ENCODE measurements at regions not wholly inside any gene's neighbourhood (a gene's known extent, or its start where the extent isn't known, plus 50 kb on each side); places are given as distances from the start of the nearest gene placed in this dataset.
"Not testable (repeated sequence)": the region's sequence is repeated elsewhere in the genome, so short reads cannot be mapped to it uniquely, and the experiment has no call there.

DNA sequence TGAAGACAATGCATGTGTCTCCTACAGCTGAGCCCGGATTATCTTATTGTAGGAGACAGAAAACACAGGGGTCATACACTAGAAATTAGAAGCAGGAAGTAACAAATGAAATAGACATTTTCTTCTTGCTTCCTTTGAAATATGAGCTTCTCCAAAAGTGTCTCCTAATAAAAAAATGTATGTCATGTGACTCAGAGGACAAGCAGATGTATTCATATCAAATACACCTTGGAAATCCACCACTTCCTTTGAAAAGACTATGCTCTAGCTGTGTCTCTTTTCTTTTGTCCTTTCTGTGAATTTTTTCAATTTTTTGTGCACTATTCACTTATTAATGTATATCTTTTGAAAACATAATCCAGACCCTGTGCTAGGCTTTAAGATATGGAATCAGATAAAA, 1906.2 kb downstream of the C4orf33 start:
- DNase-seq (ENCODE audit: low read depth) (no peak), FAIRE-seq (no peak)
- H3K4me3 ChIP-seq (ENCODE audit: low read depth, low read length): no peak overlapping the region
- no peaks in the 10 kb centered on the region for H3K36me3 ChIP-seq (ENCODE audit: control insufficient read depth, insufficient read depth, low read length)
- no peak for TF ChIP-seq CTCF (IDR thresholded peaks at IDR 0.05; ENCODE audit: insufficient read depth, low read length, severe bottlenecking)
- H3K27me3 ChIP-seq (ENCODE audit: control insufficient read depth, insufficient read depth, low read length): no peaks in the 10 kb centered on the region

DNA sequence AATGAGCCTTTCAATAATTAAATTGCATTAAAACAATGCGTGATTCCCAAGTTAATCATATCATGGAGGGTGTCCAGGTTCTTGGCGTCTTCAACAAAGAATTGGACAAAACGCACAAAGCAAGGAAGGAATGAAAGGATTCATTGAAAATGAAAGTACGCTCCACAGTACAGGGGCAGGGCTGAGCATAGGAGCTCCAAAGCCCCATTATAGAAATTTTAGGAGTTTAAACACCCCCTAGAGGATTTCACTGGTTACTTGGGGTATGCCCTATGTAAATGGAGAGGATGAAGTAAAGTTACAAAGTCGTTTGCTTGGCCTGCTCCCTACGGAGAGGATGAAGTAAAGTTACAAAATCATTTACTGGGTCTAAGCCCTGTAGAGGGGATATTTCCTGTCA, 1910.4 kb downstream of the C4orf33 start:
- no peak for FAIRE-seq

DNA sequence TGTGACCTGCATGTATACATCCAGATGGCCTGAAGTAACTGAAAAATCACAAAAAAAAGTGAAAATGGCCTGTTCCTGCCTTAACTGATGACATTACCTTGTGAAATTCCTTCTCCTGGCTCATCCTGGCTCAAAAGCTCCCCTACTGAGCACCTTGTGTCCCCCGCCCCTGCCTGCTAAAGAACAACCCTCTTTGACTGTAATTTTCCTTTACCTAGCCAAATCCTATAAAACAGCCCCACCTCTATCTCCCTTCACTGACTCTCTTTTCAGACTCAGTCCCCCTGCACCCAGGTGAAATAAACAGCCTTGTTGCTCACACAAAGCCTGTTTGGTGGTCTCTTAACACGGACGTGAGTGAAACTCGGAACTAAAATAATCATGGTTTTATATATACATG, 1916.0 kb downstream of the C4orf33 start:
- FAIRE-seq: not testable (repeated sequence)

More for the DNA sequence above, 1910.4 kb downstream of the C4orf33 start:
- no peak overlapping the region for H3K4me3 ChIP-seq (ENCODE audit: low read depth, low read length)
- no peaks in the 10 kb centered on the region for H3K27me3 ChIP-seq (ENCODE audit: control insufficient read depth, insufficient read depth, low read length)
- no peak for DNase-seq (ENCODE audit: low read depth)
- no peak for TF ChIP-seq CTCF (IDR thresholded peaks at IDR 0.05; ENCODE audit: insufficient read depth, low read length, severe bottlenecking)
- no peaks in the 10 kb centered on the region for H3K36me3 ChIP-seq (ENCODE audit: control insufficient read depth, insufficient read depth, low read length)

GRCh38 chr4:131013226-131013625, 1917.3 kb downstream of the C4orf33 start:
- DNase-seq (ENCODE audit: low read depth) (no peak), FAIRE-seq (no peak)
- H3K4me3 ChIP-seq (ENCODE audit: low read depth, low read length): no peak overlapping the region
- no peaks in the 10 kb centered on the region for H3K27me3 ChIP-seq (ENCODE audit: control insufficient read depth, insufficient read depth, low read length)
- H3K36me3 ChIP-seq (ENCODE audit: control insufficient read depth, insufficient read depth, low read length): no peaks in the 10 kb centered on the region
- no peak for TF ChIP-seq CTCF (IDR thresholded peaks at IDR 0.05; ENCODE audit: insufficient read depth, low read length, severe bottlenecking)

More for the DNA sequence above, 1916.0 kb downstream of the C4orf33 start:
- not testable (repeated sequence) for H3K27me3 ChIP-seq (ENCODE audit: control insufficient read depth, insufficient read depth, low read length); H3K36me3 ChIP-seq (ENCODE audit: control insufficient read depth, insufficient read depth, low read length); DNase-seq (ENCODE audit: low read depth); H3K4me3 ChIP-seq (ENCODE audit: low read depth, low read length)

DNA sequence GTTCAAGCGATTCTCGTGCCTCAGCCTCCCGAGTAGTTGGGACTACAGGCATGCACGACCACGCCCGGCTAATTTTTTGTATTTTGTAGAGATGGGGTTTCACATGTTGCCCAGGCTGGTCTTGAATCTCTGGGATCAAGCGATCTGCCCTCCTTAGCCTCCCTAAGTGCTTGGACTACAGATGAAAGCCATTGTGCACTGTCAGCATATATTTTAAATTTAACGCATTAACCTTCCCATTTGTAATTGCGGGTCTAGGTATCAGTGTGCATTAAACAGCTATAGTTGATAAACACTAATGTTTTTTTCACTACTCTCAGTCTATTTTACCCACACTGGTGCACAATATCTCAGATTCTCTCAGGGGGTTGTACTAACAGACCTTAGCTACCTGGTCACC, 1930.8 kb downstream of the C4orf33 start:
- Histone ChIP-seq H3K36me3 (ENCODE audit: control insufficient read depth, insufficient read depth, low read length) (no peaks in the 10 kb centered on the region), H3K4me3 (ENCODE audit: low read depth, low read length) (no peak overlapping the region), H3K27me3 (ENCODE audit: control insufficient read depth, insufficient read depth, low read length) (no peaks in the 10 kb centered on the region)
- FAIRE-seq (no peak), DNase-seq (ENCODE audit: low read depth) (no peak)
- no peak for TF ChIP-seq CTCF (IDR thresholded peaks at IDR 0.05; ENCODE audit: insufficient read depth, low read length, severe bottlenecking)

- no peak overlapping the region for H3K4me3 ChIP-seq (ENCODE audit: low read depth, low read length)
- H3K36me3 ChIP-seq (ENCODE audit: control insufficient read depth, insufficient read depth, low read length): no peaks in the 10 kb centered on the region
- TF ChIP-seq CTCF (IDR thresholded peaks at IDR 0.05; ENCODE audit: insufficient read depth, low read length, severe bottlenecking): no peak
- no peak for FAIRE-seq
- DNase-seq (ENCODE audit: low read depth): no peak
- H3K27me3 ChIP-seq (ENCODE audit: control insufficient read depth, insufficient read depth, low read length): no peaks in the 10 kb centered on the region
Measured at GRCh38 chr4:131044368-131044767, 1948.4 kb downstream of the C4orf33 start.
